HG03066 (cell line): ENCODE measurements at regions not wholly inside any gene's neighbourhood (a gene's known extent, or its start where the extent isn't known, plus 50 kb on each side); places are given as distances from the start of the nearest gene placed in this dataset.

ENCODE experiments used
- ATAC-seq: cut with Tn5 transposase; IDR thresholded peaks from one replicate; pipeline ENCODE4 v1.9.1; 2021; ENCODE audit warnings: low read depth; ENCODE audit not compliant: unreplicated experiment

DNA sequence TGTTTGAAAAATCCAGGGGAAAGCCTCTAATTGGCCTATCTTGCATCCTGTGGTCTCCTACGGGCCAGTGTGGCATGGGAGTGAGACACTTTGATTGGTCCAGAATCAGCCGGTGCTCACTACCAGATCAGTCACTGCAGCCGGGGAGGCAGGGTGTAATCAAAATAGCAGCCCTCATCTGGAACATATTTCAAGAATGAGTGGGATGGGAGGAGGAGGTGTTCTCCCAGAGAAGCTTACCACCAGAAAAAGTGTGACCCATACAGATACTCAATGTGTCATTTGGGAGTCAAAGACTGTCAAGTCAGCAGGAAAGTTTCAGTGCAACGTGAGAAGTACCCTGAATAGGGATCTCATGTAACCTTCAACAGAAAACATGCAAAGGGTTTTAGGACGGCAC, 393.9 kb upstream of the SLC14A2 start:
- no peak for ATAC-seq

DNA sequence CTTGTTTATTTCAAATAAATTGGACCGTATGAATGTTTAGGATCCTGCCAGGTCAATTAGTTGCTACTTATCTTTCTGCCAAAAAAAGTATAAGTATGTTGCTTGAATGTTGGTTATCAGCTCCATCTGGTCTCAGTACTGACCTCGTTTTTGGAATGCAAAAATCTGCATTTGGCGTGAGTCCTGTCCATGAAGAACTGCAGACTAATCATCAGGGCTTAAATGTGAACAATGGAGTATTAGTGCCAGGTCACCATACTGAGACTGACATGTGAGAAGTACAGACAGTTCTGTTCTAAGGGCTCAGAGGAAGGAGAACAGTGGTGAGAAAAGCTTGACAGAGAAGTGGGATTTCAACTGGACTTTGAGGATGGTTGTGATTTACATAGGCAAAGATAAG, 393.1 kb upstream of the SLC14A2 start:
- ATAC-seq = no peak

DNA sequence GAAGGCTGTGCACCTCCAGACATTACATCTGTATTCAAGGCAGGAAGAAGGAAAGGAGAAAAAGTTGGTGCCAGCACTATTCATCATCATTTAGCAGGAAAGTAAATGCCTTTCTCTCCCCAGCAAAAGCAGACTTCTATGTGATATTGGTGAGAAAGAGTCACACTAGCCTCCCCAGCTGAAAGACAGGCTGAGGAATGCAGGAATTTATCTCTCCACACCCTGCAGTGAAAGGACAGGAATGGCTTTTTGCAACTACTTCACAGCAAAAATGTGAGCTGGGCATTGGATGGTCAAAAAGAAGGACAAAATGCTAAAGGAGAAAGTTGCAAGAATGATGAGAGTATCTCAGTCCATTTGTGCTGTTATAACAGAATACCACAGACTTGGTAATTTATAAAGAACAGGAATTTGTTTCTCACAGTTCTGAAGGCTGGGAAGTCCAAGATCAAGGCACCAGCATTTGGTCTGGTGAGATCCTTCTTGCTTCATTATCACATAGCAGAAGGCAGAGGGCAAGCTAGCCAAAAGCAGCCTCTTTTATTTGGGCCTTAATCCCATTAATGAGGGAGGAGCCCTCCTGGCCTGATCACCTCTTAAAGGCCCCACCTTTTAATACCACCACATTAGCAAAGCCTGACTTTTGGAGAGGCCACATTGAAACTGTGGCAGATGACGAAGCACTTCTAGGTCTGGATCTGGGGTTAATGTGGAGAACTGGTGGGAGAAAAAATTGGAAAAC, 388.1 kb upstream of the SLC14A2 start:
- no peak for ATAC-seq

DNA sequence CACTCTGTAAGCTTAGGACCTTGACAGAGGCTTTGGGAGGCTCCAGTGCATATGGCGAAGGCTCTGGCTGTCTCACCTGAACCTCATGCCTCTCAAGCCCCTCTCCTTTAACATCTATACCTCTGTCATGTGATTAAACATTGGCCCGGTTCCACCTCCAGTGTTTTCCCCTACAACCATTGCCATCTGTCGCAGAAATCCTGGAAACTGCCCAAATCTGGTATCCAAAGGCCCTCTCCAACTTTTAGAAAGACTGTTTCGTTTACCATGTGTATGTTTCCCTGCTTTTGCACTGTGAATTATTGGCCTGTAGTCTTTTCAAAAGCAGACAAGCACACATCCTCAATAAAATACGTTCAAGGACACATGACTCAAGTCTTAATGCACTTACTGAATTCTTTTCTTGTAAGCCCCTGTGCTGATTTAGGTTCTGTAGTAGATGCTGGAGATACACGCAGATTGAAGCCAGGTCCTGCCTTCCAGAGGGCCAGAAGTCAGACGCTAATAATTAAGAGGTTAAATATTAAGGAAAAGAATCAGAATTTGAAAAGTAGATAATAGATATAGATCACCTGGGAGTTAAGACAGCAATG, 386.4 kb upstream of the SLC14A2 start:
- no peak for ATAC-seq

DNA sequence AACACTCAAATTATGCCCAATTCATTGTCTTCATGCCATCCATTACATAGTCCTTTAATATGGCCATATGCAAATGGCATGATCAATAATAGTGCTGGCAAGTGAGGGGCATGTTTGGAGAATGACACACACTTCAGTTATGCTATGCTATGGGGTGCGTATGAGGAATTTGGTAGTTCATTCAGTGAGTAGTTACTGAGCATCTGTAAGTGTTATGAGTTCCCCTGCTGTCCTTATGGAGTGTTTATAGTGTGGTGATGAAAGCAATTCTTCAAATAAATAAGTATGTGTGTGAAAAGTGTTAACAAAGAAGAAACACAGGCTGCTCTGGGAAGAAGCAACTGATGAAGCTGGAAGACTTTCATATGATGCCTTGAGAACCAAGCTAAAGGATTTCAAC, 383.7 kb upstream of the SLC14A2 start:
- no peak for ATAC-seq

DNA sequence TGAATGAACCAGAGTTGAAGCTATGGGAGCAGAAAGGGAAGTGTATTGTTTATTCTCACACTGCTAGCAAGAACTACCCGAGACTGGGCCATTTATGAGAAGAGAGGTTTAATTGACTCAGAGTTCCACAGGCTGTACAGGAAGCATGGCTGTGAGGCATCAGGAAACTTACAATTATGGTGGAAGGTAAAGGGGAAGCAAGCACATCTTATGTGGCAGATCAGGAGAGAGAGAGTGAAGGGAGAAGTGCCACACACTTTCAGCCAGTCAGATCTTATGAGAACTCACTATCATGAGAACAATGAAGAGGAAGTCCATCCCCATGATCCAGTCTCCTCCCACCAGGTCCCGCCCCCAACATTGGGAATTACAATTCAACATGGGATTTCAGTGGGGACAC, 383.2 kb upstream of the SLC14A2 start:
- no peak for ATAC-seq

DNA sequence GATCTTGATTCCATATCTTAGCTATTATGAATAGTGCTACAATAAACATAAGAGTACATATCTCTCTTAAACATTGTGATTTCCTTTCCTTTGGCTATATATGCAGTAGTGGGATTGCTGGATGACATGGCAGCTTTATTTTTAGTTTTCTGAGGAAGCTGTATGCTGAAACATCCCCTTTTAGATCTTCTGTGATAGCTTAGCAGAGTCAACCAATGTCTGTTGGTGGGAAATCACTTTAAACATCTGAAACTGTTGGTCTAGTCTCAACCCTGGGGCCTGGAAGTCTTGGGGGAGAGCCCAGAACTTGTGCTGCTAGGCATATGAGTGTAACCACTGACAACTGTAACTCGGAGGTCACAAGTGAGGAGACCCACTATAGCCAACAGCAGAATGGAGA, 378.6 kb upstream of the SLC14A2 start:
- no peak for ATAC-seq

DNA sequence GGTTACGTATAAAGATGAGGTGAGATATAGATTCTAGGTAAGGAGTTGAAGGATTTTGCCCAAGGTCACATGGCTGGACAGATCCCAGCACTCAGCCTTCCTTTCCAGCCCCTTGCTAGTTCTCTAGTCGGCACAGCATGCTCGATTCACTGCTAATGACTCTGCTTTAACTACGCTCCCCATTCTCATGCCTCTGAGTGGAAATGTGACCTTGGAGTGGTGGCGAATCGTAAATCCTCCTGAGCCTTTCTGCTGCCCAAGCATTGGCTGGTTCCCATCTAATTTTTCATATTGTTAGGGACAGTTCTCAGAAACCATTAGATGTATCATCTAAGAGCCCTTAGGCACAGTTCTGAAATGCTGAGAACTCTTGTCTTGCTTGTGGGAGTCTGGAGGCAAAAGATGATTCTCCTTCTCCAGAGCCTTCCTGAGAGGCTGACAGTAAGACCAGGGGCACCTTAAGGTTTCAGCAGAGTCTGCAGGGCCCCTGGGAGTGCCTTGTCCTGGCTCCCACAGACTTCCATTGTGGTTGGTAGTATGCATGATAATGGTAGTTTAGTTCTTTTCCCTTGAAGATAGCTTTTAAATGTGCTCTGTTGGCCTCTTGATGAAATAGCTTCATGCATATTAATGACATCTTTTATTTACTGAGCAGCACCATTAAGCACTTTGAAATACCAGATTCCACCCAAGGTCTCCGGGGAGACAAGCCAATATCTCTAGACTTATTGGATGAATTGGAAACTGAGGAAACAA, 377.8 kb upstream of the SLC14A2 start:
- ATAC-seq = no peak

DNA sequence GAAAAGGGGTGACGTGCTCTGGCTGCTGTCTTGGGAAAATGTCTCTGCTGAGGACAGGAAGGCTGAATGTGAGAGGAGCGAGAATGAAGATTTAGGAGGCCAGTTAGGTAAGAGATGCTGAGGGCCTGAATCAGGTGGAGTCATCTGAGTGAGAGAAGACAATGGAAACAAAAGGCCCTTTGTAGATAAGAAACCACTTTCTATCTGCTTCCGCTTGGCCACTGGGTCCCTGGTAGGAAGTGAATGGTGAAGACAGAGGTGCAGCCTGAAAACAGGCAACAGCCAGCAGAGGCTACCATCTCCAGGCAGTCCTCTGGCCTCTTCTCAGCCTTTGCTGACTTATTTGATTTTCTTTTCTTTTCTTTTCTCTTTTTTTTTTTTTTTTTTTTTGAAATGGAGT, 374.0 kb upstream of the SLC14A2 start:
- ATAC-seq = no peak

DNA sequence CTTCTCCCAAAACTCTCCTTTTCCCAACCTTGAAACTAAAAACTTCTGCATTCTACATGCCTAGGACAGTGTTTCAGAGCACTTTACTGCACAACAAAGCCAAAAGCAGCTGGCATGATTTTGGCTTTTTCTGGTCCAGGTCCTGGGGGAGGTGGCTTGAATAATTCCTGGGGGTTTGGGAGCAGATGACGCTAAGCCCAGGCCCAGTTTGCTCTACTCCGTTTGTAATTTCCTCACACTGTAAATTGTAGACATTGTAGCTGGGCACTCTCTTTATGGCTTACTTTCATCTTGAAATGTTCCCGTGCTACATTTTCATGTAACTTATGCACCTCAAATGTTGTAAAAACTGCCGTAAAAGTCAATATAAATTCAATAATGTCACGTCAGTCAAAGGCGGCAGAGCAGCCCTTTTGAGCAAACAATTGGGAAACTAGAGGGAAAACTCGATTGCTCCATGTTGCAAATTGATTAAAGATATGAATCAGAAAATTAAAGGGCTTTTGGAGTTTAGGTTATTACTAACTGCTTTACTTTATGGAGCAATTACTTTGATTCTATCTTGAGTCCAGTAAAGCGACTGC, 373.2 kb upstream of the SLC14A2 start:
- no peak for ATAC-seq

DNA sequence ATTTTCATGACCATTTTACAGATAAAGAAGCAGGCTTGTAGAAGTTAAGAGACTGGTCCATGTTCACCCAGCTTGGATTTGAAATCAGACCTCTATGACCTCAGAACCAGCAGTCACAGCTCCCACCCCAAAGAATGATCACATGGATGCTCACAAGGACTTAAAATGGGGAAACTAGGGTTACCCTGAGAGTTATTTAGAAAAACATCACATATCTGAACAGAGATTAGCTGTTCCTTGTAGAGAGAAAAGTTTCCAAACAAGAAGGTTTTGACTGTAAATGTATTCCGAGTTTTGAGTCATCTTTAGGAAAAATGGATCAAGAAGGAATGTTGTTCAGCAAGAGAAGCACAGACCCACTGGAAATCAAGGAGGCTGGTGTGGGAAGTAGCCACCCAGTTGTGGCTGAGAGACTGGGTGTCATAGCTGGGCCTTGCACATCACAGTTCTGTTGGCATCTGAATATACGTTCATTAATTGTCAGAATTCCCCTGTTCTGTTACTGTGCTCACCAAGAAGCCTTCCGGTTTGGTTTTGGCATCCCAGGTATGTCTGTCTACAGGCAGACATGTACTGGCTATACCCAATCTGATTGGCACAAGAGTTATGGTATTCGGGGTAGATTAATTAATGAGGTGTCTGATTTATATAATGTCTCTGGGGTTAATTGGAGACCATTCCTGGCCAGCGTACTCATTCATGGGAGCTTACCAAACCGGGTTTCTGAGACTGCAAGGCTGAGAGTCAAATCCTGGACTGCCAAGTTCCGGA, 371.8 kb upstream of the SLC14A2 start:
- ATAC-seq = no peak

DNA sequence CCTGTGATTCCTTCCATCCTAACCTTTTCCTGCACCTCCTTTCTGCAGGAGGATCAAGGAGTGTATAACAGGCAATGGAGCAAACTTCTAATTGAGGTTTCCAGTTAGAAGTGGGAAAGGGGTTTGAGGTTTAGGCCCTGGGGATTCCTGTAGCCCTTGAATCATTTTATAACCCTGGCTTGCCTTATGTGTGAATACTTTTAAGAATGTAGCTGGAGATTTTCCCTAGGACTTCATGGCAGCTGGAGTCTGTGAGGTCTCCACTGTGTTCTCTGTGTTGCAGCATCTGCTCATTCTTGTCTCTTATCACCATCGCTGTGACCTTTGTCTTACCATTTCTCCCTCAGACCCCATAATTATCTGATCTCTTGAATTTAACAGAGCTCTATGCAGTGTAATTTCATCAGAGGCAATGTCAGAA, 370.2 kb upstream of the SLC14A2 start:
- ATAC-seq = no peak

DNA sequence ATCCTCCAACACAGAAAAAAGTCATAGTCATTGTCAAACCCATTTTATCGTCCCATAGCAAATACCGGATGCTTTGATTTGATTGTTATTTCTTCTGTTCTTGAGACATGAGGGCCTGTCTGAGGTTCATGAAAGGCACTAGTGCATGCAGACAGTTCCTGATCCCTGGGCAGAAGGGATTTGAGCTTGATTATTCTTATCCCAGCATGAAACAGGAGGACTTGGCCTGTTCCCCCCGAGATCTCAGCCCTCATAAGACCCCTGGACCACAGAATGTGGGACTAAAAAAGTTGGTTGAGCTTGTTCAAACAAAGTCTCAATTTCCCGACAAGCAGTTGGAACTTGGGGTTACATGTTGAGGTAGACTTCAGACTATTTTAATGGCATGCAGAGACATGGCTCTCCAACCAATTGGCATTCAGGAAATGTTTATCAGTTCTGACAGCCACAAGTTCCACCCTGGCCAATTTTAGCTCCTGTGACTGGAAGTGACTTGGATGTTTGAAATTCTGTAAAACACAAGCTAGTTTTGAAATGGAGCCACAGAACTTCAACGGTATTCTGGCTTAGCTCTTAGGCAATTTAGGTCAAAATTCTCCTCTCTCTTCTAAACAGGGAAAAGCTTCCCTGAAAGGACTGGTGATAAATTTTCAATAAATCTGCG, 366.9 kb upstream of the SLC14A2 start:
- ATAC-seq = no peak

DNA sequence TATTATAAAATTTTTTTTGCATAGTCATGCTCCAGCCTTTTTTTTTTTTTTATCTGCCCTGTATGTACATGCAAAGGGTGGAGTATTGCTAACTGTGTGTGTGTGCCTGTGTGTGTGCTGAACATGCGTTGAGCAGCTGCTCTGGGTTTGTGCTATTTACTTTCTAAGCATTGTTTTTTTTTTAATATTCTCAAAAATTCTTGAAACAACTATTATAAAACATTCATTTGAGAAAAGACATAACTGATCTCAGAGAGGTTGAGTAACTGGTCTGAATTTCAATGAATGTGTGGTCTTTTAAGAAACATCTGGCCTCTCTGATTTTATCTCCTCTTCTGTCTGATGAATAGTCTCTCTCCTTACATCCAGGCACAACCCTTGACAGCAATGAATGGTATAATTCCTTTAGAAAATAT, 366.0 kb upstream of the SLC14A2 start:
- no peak for ATAC-seq

DNA sequence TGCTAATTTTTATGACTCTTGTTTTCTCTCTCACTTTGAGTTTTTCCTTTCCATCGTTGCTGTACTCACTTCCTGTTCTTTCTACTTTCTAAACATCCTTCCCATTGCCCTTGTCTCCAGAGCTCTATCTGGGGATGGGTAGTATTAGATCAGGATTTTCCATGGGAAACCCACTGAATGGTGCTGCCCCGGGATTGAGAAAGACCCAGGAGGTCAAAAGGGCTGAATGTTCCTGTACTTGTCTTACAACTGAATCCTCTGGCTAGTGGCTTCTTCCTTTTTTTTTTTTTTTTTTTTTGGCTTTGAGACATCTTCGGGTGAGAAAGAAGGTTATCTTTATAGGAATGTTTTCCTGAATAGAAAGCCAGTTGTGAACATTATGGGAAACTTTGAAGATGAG, 364.8 kb upstream of the SLC14A2 start:
- ATAC-seq = no peak

DNA sequence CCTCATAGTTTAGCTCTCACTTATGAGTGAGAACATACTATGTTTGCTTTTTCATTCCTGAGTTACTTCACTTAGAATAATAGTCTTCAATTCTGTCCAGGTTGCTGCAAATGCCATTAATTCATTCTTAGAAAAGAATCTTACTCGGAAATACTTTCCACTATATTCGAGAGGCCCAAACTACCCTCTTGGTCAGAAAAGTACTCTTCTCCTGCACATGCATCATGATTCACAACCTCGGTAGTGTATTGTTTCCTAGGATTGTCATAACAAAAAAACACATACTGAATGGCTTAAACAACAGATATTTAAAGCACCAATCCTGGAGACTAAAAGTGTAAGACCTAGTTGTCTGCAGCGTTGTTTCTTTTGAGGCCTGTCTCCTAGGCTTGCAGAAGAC, 364.0 kb upstream of the SLC14A2 start:
- ATAC-seq = no peak

DNA sequence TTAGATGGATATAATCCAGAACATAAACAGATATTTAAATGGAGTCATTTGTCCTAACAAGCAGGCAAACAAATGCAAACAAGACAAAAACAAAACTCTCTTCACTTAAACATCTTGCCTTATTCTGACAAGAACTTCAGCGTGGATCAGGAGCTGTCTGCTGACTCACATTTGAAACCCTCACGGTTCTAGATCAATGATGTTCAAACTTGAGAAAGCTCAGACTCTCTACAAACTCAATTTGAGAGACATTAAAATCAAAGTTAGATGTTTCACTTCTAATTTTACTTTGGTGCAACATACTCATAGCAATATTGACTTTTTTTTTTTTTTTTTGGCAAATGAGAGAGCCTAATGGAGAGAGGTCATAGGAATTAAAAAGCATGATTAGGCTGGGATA, 362.8 kb upstream of the SLC14A2 start:
- no peak for ATAC-seq

DNA sequence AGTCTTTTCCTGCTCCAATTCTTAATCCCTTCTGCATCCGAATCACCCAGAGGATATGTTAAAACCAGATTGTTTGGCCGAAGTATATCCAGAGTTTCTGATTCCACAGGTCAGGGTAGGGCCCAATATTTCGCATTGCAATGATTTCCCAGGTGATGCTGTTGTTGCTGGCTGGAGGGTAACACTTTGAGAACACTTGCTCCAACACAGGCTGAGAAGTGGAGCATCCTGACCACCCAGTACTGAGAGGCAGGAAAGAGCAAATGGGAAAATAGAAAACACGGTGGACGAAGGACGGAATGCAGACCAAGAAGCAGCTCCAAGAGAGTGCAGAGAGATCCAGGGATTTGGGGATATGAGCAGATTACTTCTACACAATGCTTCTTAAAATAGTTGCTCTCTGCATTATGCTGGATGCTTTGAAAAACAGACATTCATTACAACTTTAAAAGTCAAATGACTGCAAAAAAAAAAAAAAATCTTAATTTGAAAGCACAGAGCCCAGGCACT, 362.2 kb upstream of the SLC14A2 start:
- no peak for ATAC-seq

DNA sequence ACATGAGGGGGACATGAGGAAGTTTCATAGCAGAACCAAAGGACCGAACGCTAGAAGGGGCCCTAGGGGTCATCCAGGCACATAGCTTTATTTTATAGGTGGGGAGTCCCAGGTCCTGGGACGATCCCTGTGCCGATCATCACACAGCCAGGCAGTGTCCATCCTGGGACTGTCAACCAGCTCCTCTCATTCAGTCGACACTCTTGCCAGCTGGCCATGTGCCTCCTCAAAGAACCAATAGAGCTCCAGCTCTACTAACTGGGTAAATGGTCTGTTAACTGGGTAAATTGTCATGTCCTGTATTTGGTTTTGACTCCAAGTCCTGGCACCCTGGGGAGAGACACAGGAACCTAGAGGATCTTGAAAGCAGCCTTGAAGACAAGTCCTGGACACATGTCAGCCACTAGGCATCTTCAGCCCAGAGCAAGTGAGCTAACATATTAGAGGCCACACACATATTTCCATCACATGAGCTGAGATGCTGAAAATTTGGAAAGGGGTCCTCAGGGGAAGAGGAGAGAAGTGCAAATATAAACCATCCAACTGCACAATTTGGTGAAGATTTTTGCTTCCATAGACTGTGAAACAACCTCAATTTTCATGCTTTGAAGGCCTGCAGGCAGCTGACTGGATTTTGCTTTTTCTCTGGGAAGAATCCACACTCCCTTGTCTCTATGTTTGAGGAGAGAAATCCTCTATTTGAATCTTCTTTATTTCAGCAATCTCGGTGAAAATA, 361.1 kb upstream of the SLC14A2 start:
- ATAC-seq = no peak
